ENCODE measurements at regions not wholly inside any gene's neighbourhood (a gene's known extent, or its start where the extent isn't known, plus 50 kb on each side); places are given as distances from the start of the nearest gene placed in this dataset.

DNA sequence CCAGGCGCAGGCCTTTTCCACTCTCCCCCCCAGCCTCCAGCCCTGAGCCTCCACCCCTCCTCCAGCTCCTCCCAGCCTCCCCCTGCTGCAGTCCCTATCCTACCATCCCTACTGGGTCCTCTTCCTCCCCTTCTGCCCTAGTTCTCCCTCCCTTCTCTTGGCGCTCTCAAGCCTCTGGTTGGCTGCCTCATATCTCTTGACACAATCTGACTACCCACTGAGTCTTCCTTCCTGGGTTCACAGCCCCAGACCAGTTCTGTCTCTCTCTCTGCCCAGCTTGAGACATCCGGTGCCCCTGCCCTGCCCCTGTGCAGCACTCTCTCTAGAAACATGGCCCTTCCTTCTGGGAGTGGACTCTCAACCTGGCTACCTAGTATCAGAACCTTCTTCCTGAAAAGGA, 76.2 kb downstream of the TSPAN17 start:
- H3K27ac ChIP-seq (ENCODE audit: insufficient read depth, low read depth, low read length) = no peak overlapping the region
- H3K9ac ChIP-seq (replicated peaks; ENCODE audit: extremely low read depth, insufficient read depth, low read length) = no peak overlapping the region
- peaks cover 9 to 18% of the 10 kb centered on the region in 2 experiments for H3K27me3 ChIP-seq (ENCODE audit: control insufficient read depth in 2 of 2, insufficient read depth in 2 of 2, low read length in 2 of 2)
- ChIA-PET CTCF (no interaction called here), POLR2A (no interaction called here)
- no peaks in the 10 kb centered on the region for H3K36me3 ChIP-seq (ENCODE audit: control insufficient read depth in 2 of 2, extremely low read depth in 1 of 2, insufficient read depth in 2 of 2, low read length in 2 of 2)
- H3K9me3 ChIP-seq (replicated peaks; ENCODE audit: control insufficient read depth, insufficient read depth, low read length) = no peaks in the 10 kb centered on the region
- H3K4me1 ChIP-seq (ENCODE audit: control insufficient read depth, extremely low read depth, insufficient read depth, low read length) = no peaks in the 10 kb centered on the region
- DNase-seq (ENCODE audit: low read depth, low spot score) = no peak
- no peaks in the 10 kb centered on the region for H3K9me1 ChIP-seq (replicated peaks; ENCODE audit: control insufficient read depth, extremely low read depth, insufficient read depth, low read length)
- no peak for FAIRE-seq
- H3K4me3 ChIP-seq (replicated peaks in 1 of 3; ENCODE audit: insufficient read depth in 1 of 3, low read depth in 1 of 3, low read length in 3 of 3) = no peak overlapping the region
- dilution Hi-C loops (cut with MboI; ENCODE audit: extremely low pct_ligation_motif_present, low sequenced_read_pairs) (no loop called here), intact Hi-C loops (cut with micrococcal nuclease) (no loop called here)
- TF ChIP-seq, protein P1, sequence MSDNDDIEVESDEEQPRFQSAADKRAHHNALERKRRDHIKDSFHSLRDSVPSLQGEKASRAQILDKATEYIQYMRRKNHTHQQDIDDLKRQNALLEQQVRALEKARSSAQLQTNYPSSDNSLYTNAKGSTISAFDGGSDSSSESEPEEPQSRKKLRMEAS (IDR thresholded peaks at IDR 0.05; ENCODE audit: insufficient read depth, insufficient read length) = no peak
- no peaks in the 10 kb centered on the region for H3K79me2 ChIP-seq (ENCODE audit: control insufficient read depth, insufficient read depth, low read length)
- H4K20me1 ChIP-seq (replicated peaks; ENCODE audit: control insufficient read depth, extremely low read depth, insufficient read depth, low read length) = no peaks in the 10 kb centered on the region
- no peak overlapping the region for H2AFZ ChIP-seq (ENCODE audit: low read depth, low read length)
- no TSS peak for BruUV-seq (replicated peaks)
- H3K4me2 ChIP-seq (ENCODE audit: insufficient read depth, low read length) = no peak overlapping the region

DNA sequence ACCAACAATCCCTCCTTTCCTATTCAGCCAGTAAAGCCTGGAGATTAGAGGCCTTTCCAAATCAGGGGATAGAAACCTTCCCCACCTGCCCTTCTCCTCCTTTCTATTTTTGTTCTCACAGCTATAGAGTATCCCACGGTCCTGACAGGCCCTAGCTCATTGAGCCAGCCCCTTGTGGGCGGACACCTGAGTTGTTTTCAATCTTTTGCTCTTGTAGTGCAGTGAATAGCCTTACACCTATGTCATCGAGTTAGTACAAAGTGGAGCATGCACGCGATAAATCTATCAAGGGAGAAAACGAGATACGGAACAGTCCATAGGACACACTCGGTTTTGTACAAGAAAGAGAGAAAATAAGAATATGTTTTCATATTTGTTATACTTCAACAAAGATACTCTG, 77.2 kb downstream of the TSPAN17 start:
- intact Hi-C loops (cut with micrococcal nuclease) = no loop called here
- DNase-seq (ENCODE audit: low read depth, low spot score) = no peak
- Histone ChIP-seq H3K4me3 (replicated peaks in 1 of 3; ENCODE audit: insufficient read depth in 1 of 3, low read depth in 1 of 3, low read length in 3 of 3) (no peak overlapping the region), H3K36me3 (ENCODE audit: control insufficient read depth in 2 of 2, extremely low read depth in 1 of 2, insufficient read depth in 2 of 2, low read length in 2 of 2) (no peaks in the 10 kb centered on the region), H3K4me1 (ENCODE audit: control insufficient read depth, extremely low read depth, insufficient read depth, low read length) (no peaks in the 10 kb centered on the region), H4K20me1 (replicated peaks; ENCODE audit: control insufficient read depth, extremely low read depth, insufficient read depth, low read length) (no peaks in the 10 kb centered on the region), H3K9me3 (replicated peaks; ENCODE audit: control insufficient read depth, insufficient read depth, low read length) (no peaks in the 10 kb centered on the region), H3K27ac (ENCODE audit: insufficient read depth, low read depth, low read length) (no peak overlapping the region), H3K9ac (replicated peaks; ENCODE audit: extremely low read depth, insufficient read depth, low read length) (no peak overlapping the region), H2AFZ (ENCODE audit: low read depth, low read length) (no peak overlapping the region), H3K79me2 (ENCODE audit: control insufficient read depth, insufficient read depth, low read length) (no peaks in the 10 kb centered on the region), H3K4me2 (ENCODE audit: insufficient read depth, low read length) (no peak overlapping the region), H3K27me3 (ENCODE audit: control insufficient read depth in 2 of 2, insufficient read depth in 2 of 2, low read length in 2 of 2) (peaks cover 9 to 13% of the 10 kb centered on the region in 2 experiments), H3K9me1 (replicated peaks; ENCODE audit: control insufficient read depth, extremely low read depth, insufficient read depth, low read length) (no peaks in the 10 kb centered on the region)
- POLR2A ChIA-PET = no interaction called here
- CTCF ChIA-PET = no interaction called here
- dilution Hi-C loops (cut with MboI; ENCODE audit: extremely low pct_ligation_motif_present, low sequenced_read_pairs) = no loop called here
- no TSS peak for BruUV-seq (replicated peaks)
- FAIRE-seq = no peak
- TF ChIP-seq GATA2 (IDR thresholded peaks at IDR 0.05; ENCODE audit: insufficient read depth, insufficient read length, low read depth, low read length) (no peak), MYC (IDR thresholded peaks at IDR 0.05; ENCODE audit: low read depth, low read length) (no peak), POLR2AphosphoS5 (IDR thresholded peaks at IDR 0.05; ENCODE audit: insufficient read depth, low read depth, low read length) (no peak), FOS (IDR thresholded peaks at IDR 0.05; ENCODE audit: borderline replicate concordance, insufficient read depth, low read length) (no peak), JUN (IDR thresholded peaks at IDR 0.05; ENCODE audit: borderline replicate concordance, insufficient read depth, insufficient read length, low read depth) (no peak), EZH2 (IDR thresholded peaks at IDR 0.05; ENCODE audit: borderline replicate concordance, low read depth, low read length, severe bottlenecking) (no peak), POLR2A (IDR thresholded peaks at IDR 0.05; ENCODE audit: low read depth, low read length) (no peak)
- TF ChIP-seq, protein P2, sequence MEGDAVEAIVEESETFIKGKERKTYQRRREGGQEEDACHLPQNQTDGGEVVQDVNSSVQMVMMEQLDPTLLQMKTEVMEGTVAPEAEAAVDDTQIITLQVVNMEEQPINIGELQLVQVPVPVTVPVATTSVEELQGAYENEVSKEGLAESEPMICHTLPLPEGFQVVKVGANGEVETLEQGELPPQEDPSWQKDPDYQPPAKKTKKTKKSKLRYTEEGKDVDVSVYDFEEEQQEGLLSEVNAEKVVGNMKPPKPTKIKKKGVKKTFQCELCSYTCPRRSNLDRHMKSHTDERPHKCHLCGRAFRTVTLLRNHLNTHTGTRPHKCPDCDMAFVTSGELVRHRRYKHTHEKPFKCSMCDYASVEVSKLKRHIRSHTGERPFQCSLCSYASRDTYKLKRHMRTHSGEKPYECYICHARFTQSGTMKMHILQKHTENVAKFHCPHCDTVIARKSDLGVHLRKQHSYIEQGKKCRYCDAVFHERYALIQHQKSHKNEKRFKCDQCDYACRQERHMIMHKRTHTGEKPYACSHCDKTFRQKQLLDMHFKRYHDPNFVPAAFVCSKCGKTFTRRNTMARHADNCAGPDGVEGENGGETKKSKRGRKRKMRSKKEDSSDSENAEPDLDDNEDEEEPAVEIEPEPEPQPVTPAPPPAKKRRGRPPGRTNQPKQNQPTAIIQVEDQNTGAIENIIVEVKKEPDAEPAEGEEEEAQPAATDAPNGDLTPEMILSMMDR (IDR thresholded peaks at IDR 0.05; ENCODE audit: extremely low read depth in 1 of 2, insufficient read depth in 1 of 2, low read depth in 1 of 2, low read length in 2 of 2) = no peak
- TF ChIP-seq, protein P1 (IDR thresholded peaks at IDR 0.05; ENCODE audit: insufficient read depth, insufficient read length) = no peak

Measured in endothelial cell of umbilical vein (primary cell).